A549 (cell line): ENCODE measurements at regions not wholly inside any gene's neighbourhood (a gene's known extent, or its start where the extent isn't known, plus 50 kb on each side); places are given as distances from the start of the nearest gene placed in this dataset.

Experiments
- ATAC-seq, 2 experiments: fragments of 200-7000 bp in 1 of 2; fragments of >200 bp in 1 of 2; cut with Nextera tagmentation in 1 of 2; cut with Tn5 transposase in 1 of 2; 3 replicates each; pipeline versions ENCODE4 v1.8.0 to v1.9.1; 2018 to 2020; ENCODE audit warnings: mild to moderate bottlenecking in 1 of 2, moderate library complexity in 1 of 2
- CTCF ChIA-PET: fragments of 300-600 bp; sonication (Branson Sonifier 250); formaldehyde crosslinking; extraction: SDS; loops from one replicate; lab custom pipeline; 2021; ENCODE audit warnings: antibody characterized with exemption, inconsistent platforms; lab: Yijun Ruan, JAX
- POLR2A ChIA-PET: fragments of 350-600 bp; formaldehyde crosslinking; extraction: SDS; loops from one replicate; lab custom pipeline; 2021; ENCODE audit warnings: antibody characterized with exemption, inconsistent platforms; lab: Yijun Ruan, JAX
- DNase-seq, 2 experiments: peaks; one replicate each; pipeline versions ENCODE4 v3.0.0 to v3.0.0-alpha.2; 2011 to 2016; ENCODE audit warnings: low read depth in 1 of 2, low spot score in 1 of 2
- FAIRE-seq: peaks from 2 replicates; lab custom pipeline; 2011; peaks lifted over from hg19 to GRCh38; lab: Jason Lieb, UNC
- H3K27ac ChIP-seq, 2 experiments: fragments of >200 bp; sonication (Bioruptor Twin); formaldehyde crosslinking; 3 replicates each; pipeline ENCODE4 v1.5.1; 2016 to 2017
- H3K4me1 ChIP-seq: fragments of >200 bp; sonication (Bioruptor Twin); formaldehyde crosslinking; 3 replicates; pipeline ENCODE4 v1.6.1; 2016
- H3K4me2 ChIP-seq: fragments of >200 bp; sonication (Bioruptor Twin); formaldehyde crosslinking; 3 replicates; pipeline ENCODE4 v1.6.1; 2016
- H3K4me3 ChIP-seq: fragments of >200 bp; sonication (Bioruptor Twin); formaldehyde crosslinking; 3 replicates; pipeline ENCODE4 v1.5.1; 2016
- H3K9me3 ChIP-seq: fragments of >200 bp; sonication (Bioruptor Twin); formaldehyde crosslinking; 3 replicates; pipeline ENCODE4 v1.6.1; 2016
- ATOH8 ChIP-seq: fragments of 250-450 bp; sonication (Bioruptor Pico); IDR thresholded peaks from 2 replicates; pipeline ENCODE4 v1.5.0; 2020; ENCODE audit warnings: low read depth, mild to moderate bottlenecking, moderate library complexity
- BCL3 ChIP-seq: fragments of >200 bp; sonication (Bioruptor Twin); formaldehyde crosslinking; IDR thresholded peaks from 3 replicates; pipeline ENCODE4 v1.6.1; 2016
- CBX8 ChIP-seq: fragments of 200-600 bp; sonication (generic); IDR thresholded peaks from 2 replicates; pipeline ENCODE4 v1.6.1; 2016
- CHD2 ChIP-seq: fragments of 150-350 bp; IDR thresholded peaks from 2 replicates; pipeline ENCODE4 v1.6.1; 2014; ENCODE audit warnings: low read length; ENCODE audit not compliant: partially characterized antibody
- E2F6 ChIP-seq: IDR thresholded peaks from 2 replicates; pipeline ENCODE4 v1.6.1; 2012; ENCODE audit warnings: low read depth, borderline replicate concordance
- EHF ChIP-seq: fragments of 250-450 bp; sonication (Bioruptor Pico); IDR thresholded peaks from 2 replicates; pipeline ENCODE4 v1.5.0; 2020; ENCODE audit warnings: mild to moderate bottlenecking
- EHMT2 ChIP-seq: fragments of 200-600 bp; sonication (generic); IDR thresholded peaks from 2 replicates; pipeline ENCODE4 v1.6.1; 2016; ENCODE audit warnings: antibody characterized with exemption, low read depth, mild to moderate bottlenecking, moderate library complexity
- EP300 ChIP-seq, 2 experiments: fragments of >200 bp; sonication (Bioruptor Twin); formaldehyde crosslinking; IDR thresholded peaks; 2 replicates in 1 of 2; 3 replicates in 1 of 2; pipeline ENCODE4 v1.6.1; 2016 to 2017
- ESRRA ChIP-seq: fragments of 150-350 bp; IDR thresholded peaks from 2 replicates; pipeline ENCODE4 v1.6.1; 2014; ENCODE audit warnings: mild to moderate bottlenecking, low read length, borderline replicate concordance
- GATA3 ChIP-seq: IDR thresholded peaks from 2 replicates; pipeline ENCODE4 v1.6.1; 2012; ENCODE audit warnings: borderline replicate concordance
- HDAC2 ChIP-seq: fragments of 200-600 bp; sonication (generic); IDR thresholded peaks from 2 replicates; pipeline ENCODE4 v1.6.1; 2016
- HEYL ChIP-seq: fragments of 250-450 bp; sonication (Bioruptor Pico); IDR thresholded peaks from 2 replicates; pipeline ENCODE4 v1.8.0; 2021; ENCODE audit warnings: mild to moderate bottlenecking, moderate library complexity
- HMGXB4 ChIP-seq: fragments of 250-450 bp; sonication (Bioruptor Pico); IDR thresholded peaks from 2 replicates; pipeline ENCODE4 v1.5.0; 2021; ENCODE audit warnings: mild to moderate bottlenecking, moderate library complexity, borderline replicate concordance
- HOXB5 ChIP-seq: fragments of 250-450 bp; sonication (Bioruptor Pico); IDR thresholded peaks from 2 replicates; pipeline ENCODE4 v1.5.0; 2020; ENCODE audit warnings: mild to moderate bottlenecking, moderate library complexity
- KDM1A ChIP-seq: fragments of 200-600 bp; sonication (generic); IDR thresholded peaks from 2 replicates; pipeline ENCODE4 v1.6.1; 2016; ENCODE audit warnings: low read depth, mild to moderate bottlenecking
- MYC ChIP-seq: IDR thresholded peaks from 2 replicates; pipeline ENCODE4 v1.6.1; 2012; ENCODE audit warnings: mild to moderate bottlenecking, inconsistent platforms, low read length, improper control_type of control experiment, borderline replicate concordance
- NFE2L2 ChIP-seq: fragments of 150-350 bp; conservative IDR thresholded peaks from 2 replicates; pipeline ENCODE4 v1.6.1; 2014; ENCODE audit warnings: low read length
- PBX3 ChIP-seq: IDR thresholded peaks from 2 replicates; pipeline ENCODE4 v1.6.1; 2012
- PHF8 ChIP-seq: fragments of 200-600 bp; sonication (generic); IDR thresholded peaks from 2 replicates; pipeline ENCODE4 v1.6.1; 2016; ENCODE audit warnings: low read depth, mild to moderate bottlenecking, antibody characterized with exemption, moderate library complexity, borderline replicate concordance
- RAD21 ChIP-seq, 2 experiments: fragments of >200 bp in 1 of 2; sonication (Bioruptor Twin) in 1 of 2; formaldehyde crosslinking in 1 of 2; IDR thresholded peaks in 1 of 2; conservative IDR thresholded peaks in 1 of 2; 2 replicates in 1 of 2; 3 replicates in 1 of 2; pipeline ENCODE4 v1.6.1; 2012 to 2018; ENCODE audit warnings: inconsistent platforms in 1 of 2
- RCOR1 ChIP-seq: fragments of 150-350 bp; IDR thresholded peaks from 2 replicates; pipeline ENCODE4 v1.6.1; 2014; ENCODE audit warnings: antibody characterized with exemption, low read length, low read depth
- SMC3 ChIP-seq: fragments of >200 bp; sonication (Bioruptor Twin); formaldehyde crosslinking; IDR thresholded peaks from 3 replicates; pipeline ENCODE4 v1.6.1; 2018; ENCODE audit warnings: inconsistent platforms
- SREBF2 ChIP-seq: fragments of 450-650 bp; IDR thresholded peaks from 2 replicates; pipeline ENCODE4 v1.6.1; 2014; ENCODE audit warnings: mild to moderate bottlenecking, moderate library complexity
- TP53 ChIP-seq: fragments of 250-450 bp; sonication (Bioruptor Pico); IDR thresholded peaks from 2 replicates; pipeline ENCODE4 v1.5.0; 2021; ENCODE audit warnings: mild to moderate bottlenecking, moderate library complexity
- ZSCAN20 ChIP-seq: fragments of 250-450 bp; sonication (Bioruptor Pico); IDR thresholded peaks from 2 replicates; pipeline ENCODE4 v1.8.0; 2022; ENCODE audit warnings: mild to moderate bottlenecking, moderate library complexity
- WGBS: methylation state at CpG from one replicate; pipeline ENCODE4 v1.1.6; 2017; ENCODE audit errors: missing lambda C conversion rate; 5-methylcytosine and 5-hydroxymethylcytosine counted together

GRCh38 chr13:40172149-40172591 lies 494.3 kb downstream of the FOXO1 start (continued):
- TF ChIP-seq KDM1A: no peak
- TF ChIP-seq EHF (CRISPR knock-in tag): no peak
- TF ChIP-seq EHMT2: no peak
- TF ChIP-seq TP53 (CRISPR knock-in tag): no peak

- 71% methylated on average over 6 of the region's 7 CpGs for WGBS
- Histone ChIP-seq H3K9me3 (no peaks in the 10 kb centered on the region), H3K4me1 (no peaks in the 10 kb centered on the region), H3K4me3 (no peak overlapping the region), H3K4me2 (no peak overlapping the region), H3K27ac (no peak overlapping the region)
- CTCF ChIA-PET: no interaction called here
- TF ChIP-seq HDAC2 (no peak), TP53 (CRISPR knock-in tag) (no peak), SREBF2 (no peak), PBX3 (no peak), ESRRA (no peak), GATA3 (no peak), HMGXB4 (no peak), BCL3 (no peak), RCOR1 (no peak), ATOH8 (CRISPR knock-in tag) (no peak), EP300 (IDR thresholded peaks at IDR 0.05) (no peak)
- POLR2A ChIA-PET: no interaction called here
- FAIRE-seq (no peak), ATAC-seq (no peak), DNase-seq (no peak)
These were observed 493.6 kb downstream of the FOXO1 start for GRCh38 chr13:40172878-40173277.

GRCh38 chr13:40175639-40176038 lies 490.8 kb downstream of the FOXO1 start:
- no peaks in the 10 kb centered on the region for H3K9me3 ChIP-seq
- no peak for ATAC-seq
- no peak for FAIRE-seq
- TF ChIP-seq RCOR1: no peak
- TF ChIP-seq CHD2: no peak
- no peak for TF ChIP-seq SREBF2
- TF ChIP-seq HOXB5 (CRISPR knock-in tag): no peak
- no peak for TF ChIP-seq RAD21 (conservative IDR thresholded peaks at IDR 0.05 in 1 of 2, IDR thresholded peaks at IDR 0.05 in 1 of 2)
- no peak for TF ChIP-seq MYC
- no peak for TF ChIP-seq EHF (CRISPR knock-in tag)
- no peak for TF ChIP-seq CBX8
- TF ChIP-seq SMC3: no peak
- TF ChIP-seq BCL3: no peak
- TF ChIP-seq PBX3: no peak
- no peak for TF ChIP-seq E2F6
- no peak for TF ChIP-seq HEYL (CRISPR knock-in tag)
- TF ChIP-seq HMGXB4: no peak
- no peak for TF ChIP-seq PHF8
- TF ChIP-seq NFE2L2: no peak
- no peak for TF ChIP-seq ZSCAN20
- no peak overlapping the region for H3K4me2 ChIP-seq
- POLR2A ChIA-PET: no interaction called here
- H3K4me3 ChIP-seq: no peak overlapping the region
- no peaks in the 10 kb centered on the region for H3K4me1 ChIP-seq
- no peak for DNase-seq
- no peak overlapping the region; a peak in 1 of 6 replicates for H3K27ac ChIP-seq
- CTCF ChIA-PET: interaction anchor here (1.5 kb wide), 1 partner anchor 7 kb away, joined by 3 read pairs; no protein-coding TSS in a partner anchor
